ENCODE measurements at regions not wholly inside any gene's neighbourhood (a gene's known extent, or its start where the extent isn't known, plus 50 kb on each side); places are given as distances from the start of the nearest gene placed in this dataset.

DNA sequence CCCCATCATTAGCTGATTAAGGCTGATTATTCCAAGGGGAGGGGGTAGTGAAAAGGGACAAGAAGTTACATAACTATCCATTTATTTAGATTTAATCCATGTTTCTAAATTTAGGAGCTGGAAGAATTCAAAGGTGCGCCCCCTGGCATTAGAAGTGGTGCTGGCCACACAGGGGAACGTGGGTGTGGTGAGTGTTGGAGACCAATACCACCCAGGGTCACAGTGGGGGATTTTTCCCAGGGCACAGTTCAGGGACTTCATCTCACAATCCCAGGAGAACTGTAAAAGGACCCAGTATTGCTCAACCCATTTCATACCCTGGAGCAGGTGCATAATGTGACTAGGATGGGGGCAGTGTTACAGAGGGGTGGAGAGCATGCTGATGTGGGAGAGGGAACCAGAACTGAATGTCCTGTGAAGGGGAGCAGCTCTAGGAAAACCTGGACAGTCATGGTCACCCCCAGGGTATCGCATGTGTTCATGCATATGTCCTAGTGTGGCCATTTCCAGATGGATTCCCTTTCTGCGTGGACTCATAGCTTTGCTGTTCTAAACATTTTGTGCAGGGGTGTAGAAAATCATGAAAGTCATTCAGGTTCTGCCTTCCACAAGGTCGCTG is 110.3 kb downstream of the LSM3 start:
- DNase-seq = no peak

DNA sequence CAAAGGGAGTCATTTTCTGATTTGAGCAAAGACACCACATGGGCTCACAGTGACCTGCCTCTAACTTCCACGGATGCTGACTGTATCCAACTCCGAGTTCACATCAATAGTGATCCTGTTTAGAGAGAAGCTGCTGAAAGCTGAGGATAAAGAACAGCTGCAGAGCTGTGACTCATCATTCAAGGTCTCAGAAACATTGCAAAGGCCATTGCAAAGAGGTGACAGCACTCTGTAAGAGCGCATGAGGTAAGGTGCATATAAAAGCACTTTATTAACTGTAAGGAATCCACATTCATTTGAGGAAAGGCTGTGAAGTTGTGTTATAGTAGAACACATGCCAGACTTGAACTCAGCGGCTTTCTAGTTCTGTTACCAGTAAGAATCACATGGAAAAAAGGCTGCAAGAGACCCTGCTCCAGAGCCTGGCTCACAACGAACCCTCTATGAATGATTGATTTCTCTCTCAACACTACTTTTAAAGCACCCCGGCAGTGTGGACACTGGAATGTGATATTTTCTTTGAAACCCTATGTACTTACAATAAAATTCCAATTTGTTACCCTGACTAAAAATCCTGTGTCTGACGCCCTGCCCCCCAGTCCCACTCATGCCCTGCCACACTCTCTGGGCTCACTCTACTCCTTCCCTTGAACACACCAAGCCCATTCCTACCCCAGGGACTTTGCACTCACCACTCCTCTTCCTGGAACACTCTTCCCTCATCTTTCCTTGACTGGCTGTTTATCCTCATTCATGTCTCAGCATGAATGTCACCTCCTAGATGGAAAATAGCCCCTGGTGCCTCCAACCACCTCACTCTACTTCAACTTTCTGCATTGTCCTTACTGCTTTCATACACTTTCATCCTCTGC is 111.2 kb downstream of the LSM3 start:
- DNase-seq = no peak

DNA sequence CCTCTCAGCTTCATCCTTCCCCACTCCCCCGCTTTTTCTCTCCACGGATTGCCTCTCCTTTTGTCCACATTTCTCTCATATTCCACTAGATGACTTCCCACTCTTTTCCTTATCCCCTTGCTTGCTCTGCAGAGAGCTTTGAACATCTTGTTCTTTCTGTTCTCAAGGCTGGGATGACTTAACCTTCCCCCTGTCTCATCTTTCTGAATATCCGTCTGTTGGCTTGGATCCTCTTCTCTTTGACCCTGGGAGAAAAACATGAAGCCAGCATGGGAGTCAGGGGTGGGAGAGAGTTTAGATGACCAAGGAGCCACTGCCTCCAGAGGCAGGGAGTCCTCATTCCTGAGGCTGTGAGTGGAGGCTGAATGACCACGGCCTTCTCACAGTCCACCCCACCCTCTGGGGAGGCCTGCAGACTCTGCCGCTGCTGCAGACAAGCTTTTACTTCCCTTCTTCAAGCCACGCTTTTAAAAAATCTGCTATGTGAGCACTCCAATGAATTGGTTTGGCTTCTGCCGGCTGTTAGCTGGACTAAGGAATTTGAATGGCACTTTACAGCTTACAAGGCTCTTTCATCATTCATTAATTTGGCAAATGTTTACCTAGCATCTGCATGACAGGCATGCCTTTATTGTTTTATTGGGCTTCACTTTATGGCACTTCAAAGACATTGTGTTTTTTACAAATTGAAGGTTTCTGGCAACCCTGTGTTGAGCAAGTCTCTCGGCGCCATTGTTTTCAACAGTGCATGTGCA is 111.6 kb upstream of the SLC6A6 start:
- no peak for DNase-seq

DNA sequence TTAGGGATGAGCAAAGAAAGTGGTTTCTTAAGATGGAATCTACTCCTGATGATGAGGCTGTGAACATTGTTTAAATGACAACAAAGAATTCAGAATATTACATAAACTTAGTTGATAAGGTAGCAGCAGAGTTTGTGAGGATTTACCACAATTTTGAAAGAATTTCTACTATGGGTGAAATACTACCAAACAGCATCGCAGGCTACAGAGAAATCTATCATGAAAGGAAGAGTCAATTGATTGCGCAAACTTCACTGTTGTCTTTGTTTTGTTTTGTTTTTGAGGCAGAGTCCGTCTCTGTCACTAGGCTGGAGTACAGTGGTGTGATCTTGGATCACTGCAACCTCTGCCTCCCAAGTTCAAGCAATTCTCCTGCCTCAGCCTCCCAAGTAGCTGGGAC is 107.4 kb upstream of the SLC6A6 start:
- DNase-seq = no peak

DNA sequence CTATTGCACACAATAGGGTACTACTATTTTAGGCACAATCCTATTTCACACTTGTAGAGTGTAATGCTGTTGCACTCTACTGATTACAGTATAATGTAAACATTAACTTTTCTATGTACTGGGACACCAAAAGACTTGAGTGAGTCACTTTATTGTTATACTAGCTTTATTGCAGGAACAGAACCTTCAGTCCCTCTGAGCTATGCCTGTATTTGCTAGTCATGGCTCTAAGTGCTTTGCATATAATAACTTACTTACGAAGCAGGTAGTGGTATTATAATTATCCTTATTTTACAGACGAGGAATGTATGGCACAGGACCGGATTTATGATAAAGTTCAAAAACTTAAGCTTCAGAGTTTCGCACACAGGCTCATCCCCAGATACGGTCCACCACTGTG is 106.6 kb upstream of the SLC6A6 start:
- DNase-seq = no peak

DNA sequence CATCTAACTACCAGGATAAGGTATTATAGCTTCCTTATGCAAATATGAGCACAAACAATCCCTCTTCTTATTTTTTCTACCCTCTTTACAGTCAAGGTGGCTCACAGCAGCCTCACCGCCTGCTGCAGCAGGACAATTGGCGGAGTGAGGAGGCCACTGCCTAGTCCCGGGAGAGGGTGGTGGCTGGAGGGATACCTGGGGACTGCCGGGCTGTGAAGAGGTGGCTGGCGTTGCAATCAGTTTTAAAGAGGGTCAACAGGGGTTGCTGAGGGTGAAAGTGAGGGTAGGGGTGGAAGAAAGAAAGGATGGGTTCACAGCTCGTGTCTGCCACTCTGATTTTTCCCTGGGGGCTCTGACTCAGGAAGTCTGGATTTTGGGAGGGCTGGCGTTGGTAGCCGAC is 105.1 kb upstream of the SLC6A6 start:
- no peak for DNase-seq

DNA sequence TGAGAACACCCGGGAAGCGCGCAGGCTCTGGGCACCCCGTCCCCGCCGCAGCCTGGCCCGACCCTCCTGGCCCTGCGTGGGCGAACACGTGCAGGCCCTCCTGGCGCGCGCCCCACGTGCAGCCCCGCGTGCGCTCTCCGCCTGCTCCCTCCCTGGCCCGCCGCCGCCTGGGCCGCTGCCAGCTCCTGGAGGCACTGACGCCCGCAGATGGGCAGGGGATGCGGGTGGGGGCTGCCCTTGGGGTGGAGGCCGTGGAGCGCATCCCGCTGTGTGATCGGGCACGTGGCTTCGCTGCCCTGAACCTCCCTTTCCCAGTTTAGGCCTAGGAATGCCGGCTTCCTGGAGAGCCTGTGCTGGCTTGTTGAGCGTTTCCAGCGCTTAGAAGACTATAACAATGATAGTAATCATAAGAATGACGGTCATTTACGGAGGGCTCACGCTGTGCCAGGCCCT is 104.6 kb upstream of the SLC6A6 start:
- no peak for DNase-seq

DNA sequence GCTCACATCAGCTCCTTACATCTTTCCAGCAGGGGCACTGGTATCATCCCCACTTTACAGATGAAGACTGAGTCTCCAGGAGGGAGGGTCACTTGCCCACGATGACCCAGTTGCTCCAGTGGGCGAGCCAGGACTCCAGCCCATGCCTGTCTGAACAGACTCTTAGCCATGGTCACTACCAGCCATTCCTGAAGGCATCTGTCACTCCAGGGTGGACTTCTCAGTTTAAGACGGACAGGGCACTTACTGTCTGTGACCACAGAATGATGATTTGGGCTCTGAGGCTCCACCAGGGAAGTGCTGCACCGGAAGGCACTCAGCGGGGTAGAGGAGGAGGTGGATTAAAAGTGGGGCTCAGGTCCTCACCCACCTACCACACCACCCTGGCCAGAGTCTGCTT is 104.0 kb upstream of the SLC6A6 start:
- no peak for DNase-seq

DNA sequence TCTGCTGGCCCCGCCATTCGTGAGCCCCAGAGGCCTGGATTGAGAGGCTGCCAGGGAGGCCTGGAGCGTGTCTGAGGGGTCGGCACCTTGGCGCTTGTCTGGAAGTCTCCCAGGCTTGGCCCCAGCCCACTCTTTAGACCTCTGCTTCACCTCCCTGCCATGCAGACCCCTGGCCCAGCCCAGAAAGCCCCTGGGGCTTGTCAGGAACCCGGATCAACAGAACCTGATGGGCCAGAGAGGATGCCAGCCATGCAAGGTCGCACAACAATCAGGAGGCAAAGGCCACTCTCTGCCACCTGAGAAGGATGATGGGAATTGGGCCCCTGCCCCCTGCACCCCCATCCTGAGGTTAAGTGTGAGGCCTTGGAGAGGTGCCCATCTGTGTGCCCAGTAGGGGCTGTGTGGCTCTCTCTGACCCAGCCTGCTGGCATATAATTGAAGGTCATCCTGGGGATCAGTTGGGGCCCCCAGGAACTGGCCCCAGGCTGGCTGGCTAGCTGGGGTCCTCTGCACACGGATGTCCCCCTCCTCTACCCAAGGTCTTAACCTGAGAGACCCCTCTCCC is 103.3 kb upstream of the SLC6A6 start:
- DNase-seq = no peak

DNA sequence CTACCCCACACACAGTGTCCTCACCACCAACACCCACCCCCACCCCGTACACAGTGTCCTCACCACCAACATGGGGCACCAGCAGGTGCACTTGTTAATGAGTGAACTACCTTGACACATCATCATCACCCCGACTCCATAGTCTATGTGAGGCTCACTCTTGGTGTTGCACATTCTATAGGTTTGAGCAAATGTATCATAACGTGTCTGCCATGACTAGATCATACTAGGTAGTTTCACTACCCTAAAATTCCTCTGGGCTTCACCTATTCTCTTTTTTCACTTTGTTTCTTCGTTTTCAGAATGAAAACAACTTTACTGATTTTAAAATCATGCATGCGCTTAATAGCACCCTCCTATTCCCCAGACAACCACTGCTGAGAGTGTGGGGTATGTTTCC is 102.6 kb upstream of the SLC6A6 start:
- no peak for DNase-seq

DNA sequence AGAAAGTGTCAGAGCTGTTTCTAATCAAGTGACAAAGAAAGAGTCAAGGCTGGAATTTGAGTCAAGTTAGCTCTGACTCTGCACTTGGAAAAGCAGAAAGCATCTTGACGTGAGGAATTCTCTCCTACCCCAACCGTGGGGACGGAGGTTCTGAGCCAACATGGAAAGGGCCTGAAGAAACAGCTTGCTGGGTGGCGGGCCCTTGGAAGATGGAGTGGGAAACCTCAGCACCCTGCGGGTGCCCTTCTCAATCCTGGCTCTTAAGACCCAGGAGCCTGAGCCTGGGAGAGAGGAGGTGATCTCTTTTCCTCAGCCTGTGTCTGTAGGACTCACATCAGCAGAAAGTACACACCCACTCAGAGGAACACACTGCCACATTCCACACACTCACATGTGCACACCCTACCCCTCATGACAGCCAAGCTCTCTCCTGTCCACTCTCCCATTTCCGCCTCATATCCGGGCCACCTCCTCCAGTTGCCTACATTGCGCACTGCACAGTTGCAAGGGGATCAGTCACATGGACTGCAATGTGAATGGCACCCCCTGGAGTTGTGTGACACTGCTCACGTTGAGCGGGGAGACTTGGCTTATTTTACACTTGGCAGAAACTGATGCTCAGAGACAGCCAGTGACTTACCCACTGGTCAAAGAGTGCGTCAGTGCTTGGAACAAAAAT is 101.5 kb upstream of the SLC6A6 start:
- DNase-seq = no peak

DNA sequence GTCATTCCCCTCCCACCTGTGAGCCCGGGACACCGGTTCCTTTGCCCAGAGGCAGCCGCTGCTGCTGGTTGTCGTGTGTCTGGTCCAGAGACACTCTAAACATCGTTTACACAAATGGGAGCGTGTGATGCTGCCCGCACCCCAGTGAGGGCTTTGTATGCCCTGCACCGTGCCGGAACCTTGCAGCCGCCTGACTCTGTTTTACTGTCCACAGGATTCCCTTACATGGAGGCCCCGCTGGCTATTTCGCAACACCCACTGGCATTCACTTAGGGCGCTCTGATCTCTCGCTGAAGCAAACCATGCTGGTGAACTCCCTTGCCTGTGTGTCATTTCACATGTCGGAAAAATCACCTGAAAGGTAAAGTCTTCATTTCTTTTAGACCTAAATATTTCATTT is 100.8 kb upstream of the SLC6A6 start:
- DNase-seq = no peak

DNA sequence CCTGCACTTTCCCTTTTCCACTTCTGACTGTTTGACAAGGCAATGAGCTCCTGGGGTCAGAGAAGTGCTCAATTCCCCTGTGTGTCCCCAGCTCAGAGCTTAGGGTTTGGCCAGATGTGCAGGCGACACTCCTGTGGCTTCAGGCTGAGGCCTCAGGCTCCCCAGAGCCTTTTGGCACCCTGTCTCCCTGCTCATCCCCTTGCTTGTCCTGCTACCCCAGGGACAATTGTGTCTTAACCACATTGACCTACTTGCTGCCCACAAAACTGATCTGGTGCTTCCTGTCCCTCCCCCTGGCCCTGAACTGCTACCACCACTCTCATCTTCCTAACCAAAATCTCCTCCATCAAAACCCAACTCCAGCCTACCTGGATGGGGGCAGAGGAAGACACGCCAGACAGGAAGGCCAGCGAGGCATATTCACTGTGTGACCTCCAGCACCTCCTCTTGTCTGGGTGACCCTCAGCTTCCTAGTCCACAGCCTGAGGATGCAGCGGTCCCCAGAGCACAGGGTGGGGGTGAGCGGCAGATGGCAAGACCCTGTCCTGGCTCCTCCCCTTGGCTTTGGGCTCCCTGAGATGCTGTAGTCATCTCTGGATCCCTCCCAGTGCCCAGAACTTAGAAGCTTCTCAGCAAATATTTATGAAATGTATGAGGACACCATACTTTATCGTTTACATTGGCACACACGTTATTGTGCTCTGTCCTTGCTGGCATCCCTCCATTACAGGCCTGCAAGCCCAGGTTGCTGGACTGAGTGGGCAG is 98.9 kb upstream of the SLC6A6 start:
- no peak for DNase-seq

DNA sequence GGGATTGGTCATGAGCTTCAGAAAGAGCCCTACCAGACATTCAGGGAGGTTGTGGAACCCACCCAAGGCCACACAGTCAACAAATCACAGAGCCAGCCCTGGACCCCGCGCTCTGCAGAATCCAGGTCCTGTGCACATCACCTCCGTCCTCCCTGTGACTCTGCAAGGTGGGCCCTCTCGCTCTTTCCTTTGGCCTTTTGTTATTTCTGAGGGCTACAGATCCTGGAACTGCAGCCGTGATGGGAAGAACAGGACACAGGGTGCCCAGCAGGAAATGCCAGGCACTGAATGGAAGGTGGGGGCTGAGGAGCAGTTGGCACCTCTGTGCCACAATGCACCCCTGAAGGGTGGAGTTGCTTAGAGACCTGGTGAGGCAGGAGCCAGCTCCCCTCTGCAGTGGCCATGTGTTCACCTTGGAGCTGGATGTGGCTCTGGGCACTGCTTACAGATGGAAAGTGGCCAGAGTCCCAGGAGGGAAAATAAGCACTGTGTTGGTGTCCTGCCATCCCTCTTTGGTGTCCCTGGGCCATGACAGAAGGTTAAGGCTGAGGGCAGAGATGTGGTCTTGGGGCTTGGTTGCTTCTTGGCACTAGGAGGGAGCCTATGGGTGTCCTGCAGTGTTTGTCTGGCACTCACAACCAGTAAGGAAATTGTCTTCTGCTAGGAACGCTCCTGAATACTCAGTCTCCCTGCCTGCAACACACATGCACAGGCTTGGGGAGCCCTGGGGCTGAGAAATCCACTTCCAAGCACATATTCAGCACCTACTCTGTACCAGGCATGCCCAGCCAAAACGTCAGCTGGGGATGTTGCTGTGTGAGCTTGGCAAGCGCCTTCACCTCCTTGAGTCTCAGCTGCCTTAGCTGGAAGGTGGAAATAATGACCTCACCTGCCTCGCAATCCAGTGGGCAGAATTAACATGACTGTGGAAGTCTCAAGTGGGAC is 98.0 kb upstream of the SLC6A6 start:
- no peak for DNase-seq

DNA sequence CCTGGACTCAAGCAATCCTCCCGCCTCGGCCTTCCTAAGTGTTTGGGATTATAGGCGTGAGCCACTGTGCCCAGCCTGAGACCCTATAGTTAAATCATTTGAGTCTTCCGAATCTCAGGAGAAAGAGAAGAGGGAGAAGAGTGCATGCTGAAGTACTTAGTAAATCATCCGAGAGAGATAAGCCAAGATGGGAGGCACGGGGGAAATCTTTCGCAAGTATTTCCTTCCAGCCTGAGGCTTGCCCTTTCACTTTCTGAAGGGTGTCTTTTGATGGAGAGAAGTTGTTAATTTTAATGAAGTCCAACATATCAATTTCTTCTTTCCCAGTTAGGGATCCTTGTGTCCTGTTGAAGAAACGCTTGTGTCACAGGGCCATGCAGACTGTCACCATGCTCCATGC is 97.1 kb upstream of the SLC6A6 start:
- DNase-seq = no peak

DNA sequence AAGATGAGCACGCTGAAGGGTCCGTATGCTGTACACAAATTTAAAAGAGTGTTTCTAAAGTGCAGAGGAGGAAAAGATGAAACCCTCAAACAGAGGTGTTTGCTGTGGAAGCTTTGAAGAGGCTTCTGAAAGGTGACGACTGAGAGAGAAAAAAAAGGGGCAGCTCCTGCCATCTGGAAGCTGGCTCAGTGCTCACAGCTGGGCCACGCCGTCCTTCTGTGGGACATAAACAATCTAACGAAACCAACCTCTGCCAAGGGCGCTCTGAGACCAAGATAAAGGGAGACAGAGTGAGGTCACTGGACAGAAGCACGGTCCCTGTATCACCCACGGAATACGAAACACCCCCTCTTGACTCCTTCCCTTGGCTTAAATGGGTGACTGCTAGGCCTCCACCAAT is 96.3 kb upstream of the SLC6A6 start:
- no peak for DNase-seq

DNA sequence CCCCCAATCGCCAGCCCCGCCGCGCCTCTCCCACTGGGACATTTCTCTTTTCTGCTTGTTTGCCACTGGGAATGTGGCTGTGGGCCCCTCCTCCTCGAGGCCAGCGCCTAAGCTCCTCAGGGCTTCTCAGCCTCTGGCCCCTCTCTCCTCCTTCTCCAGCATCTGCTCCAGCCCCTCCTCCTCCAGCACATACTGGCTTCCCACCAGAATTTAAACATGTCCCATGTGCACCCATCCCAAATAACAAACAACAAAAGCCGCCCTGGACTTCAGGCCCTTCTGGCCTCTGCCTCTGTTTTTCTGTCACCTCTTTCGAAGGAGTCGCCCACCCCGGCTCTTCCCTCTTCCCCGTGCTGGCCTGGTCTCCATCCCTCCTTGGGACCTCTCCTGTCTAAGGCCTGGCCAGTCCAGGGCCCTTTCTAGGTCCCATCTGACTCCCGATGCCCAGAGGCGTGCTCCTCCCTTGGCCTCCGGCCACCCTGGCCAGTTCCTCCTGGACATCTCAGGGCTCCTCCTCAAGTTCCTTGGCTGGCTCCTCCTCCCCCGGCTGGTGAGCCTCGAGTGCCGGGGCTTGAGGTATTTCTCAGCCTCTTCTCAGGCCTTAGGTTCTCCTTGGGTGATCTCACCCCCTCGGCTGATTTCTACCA is 94.6 kb upstream of the SLC6A6 start:
- DNase-seq = no peak

DNA sequence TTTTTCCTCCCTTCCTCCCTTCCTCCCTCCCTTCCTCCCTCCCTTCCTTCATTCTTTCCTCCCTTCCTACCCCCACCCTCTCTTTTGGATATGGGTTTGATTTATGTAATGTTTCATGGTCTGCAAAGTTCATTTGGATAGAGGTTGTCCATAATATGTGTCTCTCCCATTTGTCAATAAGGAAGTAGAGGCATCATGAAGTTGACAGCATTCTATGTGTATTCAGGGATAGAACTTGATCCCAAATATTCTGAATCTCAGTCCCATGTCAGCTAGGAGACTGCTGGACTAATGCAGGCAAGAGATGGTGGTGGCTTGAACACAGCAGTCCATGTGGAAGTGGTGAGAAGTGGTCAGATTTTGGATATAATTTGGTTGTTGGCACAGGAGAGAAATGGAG is 90.7 kb upstream of the SLC6A6 start:
- no peak for DNase-seq

DNA sequence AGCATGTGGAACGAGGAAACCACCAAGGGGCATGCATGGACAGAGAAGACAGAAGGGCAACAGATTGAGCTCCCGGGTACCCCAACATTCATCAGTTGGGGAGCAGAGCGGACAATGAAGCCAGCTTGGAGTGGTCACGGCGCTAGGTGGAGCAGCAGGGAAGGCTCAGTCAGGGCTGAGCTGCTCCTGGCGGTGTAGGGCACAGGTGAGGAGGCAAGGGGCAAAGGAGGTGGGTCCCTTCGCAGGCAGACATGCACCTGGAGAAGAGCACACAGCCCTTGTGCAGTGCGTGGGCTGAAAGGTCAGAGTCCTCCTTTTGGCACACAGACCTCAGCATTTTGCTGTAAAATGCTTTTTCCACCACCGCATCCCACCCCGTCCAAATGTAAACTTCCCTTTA is 90.0 kb upstream of the SLC6A6 start:
- DNase-seq = no peak

DNA sequence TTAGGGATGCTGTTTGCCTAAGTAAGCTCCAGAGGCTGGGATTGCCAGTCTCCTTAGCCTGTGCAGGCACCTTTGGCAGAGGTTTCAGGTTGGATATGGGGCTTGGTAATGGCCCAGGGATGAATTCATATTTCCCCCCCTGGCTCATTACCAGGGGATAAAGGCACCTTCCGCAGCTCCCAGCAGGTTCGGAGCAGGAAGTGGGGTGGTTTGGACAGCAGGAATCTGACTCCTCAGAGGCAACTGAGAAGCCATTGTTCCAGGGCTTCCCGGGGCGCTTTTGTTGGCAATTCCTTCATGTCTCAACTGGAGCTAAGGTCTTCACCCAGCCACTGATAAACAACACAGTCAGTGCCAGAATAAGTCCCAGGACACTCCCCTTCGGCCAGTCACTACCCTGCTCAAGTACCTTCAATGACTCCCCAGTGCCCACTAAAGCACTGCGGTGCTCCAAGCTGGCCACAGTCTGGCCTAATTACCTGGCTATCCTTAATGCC is 85.3 kb upstream of the SLC6A6 start:
- DNase-seq = no peak
